GM19397 (cell line): ENCODE measurements at regions not wholly inside any gene's neighbourhood (a gene's known extent, or its start where the extent isn't known, plus 50 kb on each side); places are given as distances from the start of the nearest gene placed in this dataset.

ENCODE experiments used
- ATAC-seq: cut with Tn5 transposase; IDR thresholded peaks from one replicate; pipeline ENCODE4 v1.9.1; 2021; ENCODE audit warnings: mild to moderate bottlenecking, moderate library complexity; ENCODE audit not compliant: unreplicated experiment

DNA sequence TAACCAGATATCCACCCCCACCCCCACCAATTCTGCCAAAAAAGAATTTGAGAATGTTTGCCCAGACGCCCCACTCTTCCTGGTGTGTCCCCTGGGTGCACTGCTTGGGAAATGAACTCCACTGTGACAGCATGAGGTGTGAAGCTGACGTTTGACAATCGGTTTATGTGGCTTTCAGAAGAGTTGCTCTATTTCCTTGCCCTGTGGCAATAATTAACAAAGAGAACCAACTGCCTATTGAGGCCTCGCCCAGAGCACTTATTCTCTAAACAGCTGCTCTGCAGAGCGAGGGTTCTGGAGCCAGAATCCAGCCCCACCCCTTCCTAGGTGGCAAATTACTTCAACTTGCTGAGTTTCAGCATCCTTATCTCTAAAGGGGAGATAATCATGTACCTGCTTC is 115.8 kb upstream of the SIX3 start:
- peak; percentile 76 for ATAC-seq

DNA sequence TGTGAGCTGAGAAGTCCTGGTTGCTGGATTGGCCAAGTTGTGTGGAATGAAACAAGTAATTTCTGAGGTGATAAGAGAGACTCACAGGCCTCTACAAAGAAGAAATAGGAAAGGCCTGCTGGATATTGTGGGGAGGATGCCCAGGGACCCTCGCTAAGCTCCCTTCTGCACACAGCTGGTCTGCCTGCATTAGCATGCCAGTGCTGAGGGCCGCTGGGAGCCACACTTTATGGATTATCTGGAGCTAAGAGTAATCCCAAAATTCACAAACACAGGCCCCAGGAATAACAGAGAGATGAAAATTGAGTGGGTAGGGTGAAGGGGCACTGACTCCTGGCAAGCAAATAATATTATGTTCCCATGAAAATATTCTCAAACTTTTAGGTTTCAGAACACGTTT is 114.9 kb upstream of the SIX3 start:
- no peak for ATAC-seq

- ATAC-seq: no peak
Observed at GRCh38 chr2:44829771-44830170, 111.7 kb upstream of the SIX3 start.

DNA sequence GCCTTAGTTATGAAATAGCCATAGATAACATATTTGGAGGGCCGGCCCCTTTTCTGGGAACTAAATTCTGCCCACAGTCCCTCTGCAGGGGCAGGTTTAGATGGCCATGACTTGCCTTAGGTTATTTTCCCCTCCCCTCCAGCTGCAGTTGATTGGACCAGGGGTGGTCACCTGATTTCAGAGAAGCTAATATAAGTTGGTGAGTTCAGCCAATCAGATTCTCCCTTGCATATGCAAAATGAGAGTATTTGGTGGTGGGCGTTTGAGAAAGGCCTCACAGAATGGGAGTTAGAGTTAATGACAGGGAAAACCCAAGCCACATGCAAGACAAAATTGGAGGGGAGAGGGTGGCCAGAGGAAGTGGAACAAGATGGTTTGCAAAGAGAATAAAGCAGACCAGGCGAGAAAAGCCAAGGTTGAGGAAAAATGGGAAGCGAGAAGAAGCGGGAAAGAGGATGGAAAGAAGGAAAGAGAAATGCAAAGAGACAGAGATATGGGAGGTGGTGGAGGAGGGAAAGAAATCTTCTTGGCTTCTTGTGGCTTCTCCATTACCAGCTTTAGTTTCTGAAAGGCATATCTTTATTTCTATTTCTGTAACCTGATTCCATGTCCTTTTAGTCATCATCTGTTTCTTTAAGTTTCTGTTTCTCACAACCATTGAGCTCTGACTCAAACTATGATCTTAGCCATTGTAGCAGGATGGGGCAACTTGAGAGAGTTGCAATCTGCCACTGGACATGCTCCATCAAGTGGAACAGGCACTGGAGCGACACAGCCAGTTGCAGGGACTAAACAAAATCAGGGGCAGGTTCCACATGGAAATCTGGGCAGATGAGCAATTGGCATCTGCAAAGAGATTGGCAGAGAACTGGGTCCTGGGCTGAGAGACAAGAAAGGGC is 108.1 kb upstream of the SIX3 start:
- no peak for ATAC-seq

DNA sequence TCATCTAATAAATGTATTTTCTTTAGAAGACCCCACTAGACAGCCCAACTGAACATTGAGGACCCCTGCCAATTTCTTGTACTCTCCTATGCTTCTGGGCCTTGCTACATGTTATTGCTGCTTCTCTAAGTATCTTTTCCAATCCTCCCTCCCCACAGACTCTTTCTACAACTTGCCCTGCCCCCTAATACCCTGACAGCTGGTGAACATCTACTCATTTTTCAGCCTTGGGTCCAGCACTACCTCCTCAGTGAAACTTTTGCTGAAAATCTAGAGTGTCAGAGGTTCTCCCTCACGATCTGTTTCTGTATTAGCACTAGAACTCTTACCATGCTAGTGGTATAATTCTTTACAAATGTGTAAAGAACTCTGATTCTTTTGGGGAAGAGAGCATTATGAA is 106.8 kb upstream of the SIX3 start:
- ATAC-seq: no peak

- peak; percentile 42 for ATAC-seq
Observed at GRCh38 chr2:44836174-44836573, 105.3 kb upstream of the SIX3 start.

DNA sequence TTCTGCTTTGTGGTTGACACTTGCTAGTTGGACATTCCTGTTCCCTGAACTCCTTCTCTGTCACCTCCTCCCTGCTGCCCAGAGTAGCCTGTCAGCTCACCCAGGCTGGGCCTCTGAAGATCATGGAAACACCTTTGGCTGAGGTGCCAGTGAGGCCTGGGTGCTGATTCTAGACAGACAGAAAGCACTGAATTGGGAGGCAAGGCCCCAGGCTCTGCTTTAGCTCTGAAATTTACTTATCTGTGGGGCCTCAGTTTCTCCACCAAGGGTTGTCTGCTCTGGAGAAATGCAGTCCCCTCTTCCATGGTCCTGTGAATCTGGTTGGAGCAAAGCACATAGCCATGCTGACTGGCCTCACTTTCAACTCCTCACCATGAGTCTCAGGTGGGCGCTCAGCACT is 104.6 kb upstream of the SIX3 start:
- ATAC-seq: no peak

- ATAC-seq: no peak
Observed at GRCh38 chr2:44838116-44838790, 103.2 kb upstream of the SIX3 start.

- no peak for ATAC-seq
Observed at GRCh38 chr2:44839370-44839769, 102.1 kb upstream of the SIX3 start.

GRCh38 chr2:44839771-44840502 is 101.6 kb upstream of the SIX3 start:
- no peak for ATAC-seq

DNA sequence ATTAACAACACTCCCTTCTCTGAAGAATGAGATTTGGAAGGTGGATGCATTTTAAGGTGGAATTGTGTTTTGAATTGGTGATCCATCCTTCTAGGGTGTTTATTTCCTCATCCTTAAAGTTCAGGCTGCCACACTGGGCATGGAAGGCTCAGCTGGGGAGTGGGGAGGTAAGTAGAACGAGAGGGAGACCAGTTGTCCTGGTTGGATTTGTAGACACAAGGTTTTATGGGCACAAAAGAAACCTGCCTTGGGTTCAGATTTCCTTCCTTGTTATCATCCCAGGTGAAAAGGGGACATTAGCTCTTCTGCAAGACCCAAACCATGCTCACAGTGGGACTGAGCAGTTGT is 101.0 kb upstream of the SIX3 start:
- ATAC-seq: no peak

DNA sequence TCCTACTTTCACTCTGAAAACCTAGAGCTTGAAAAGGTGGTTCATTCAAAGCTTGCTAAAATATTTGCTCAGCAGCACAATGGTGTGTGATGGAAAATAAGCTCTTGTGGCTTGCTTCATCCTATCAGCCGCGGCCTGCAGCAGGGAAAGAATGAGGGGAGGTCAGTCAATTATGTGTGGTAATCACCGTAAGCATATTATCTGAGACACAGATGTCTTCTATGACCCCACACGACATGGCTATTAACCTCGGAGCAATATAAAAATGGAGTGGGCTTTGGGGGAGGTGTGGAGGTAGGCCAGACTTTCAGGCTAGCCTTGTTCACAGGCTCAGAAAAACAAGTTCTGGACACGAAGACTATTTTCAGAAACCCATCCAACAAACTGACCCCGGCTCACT is 98.4 kb upstream of the SIX3 start:
- ATAC-seq: no peak

DNA sequence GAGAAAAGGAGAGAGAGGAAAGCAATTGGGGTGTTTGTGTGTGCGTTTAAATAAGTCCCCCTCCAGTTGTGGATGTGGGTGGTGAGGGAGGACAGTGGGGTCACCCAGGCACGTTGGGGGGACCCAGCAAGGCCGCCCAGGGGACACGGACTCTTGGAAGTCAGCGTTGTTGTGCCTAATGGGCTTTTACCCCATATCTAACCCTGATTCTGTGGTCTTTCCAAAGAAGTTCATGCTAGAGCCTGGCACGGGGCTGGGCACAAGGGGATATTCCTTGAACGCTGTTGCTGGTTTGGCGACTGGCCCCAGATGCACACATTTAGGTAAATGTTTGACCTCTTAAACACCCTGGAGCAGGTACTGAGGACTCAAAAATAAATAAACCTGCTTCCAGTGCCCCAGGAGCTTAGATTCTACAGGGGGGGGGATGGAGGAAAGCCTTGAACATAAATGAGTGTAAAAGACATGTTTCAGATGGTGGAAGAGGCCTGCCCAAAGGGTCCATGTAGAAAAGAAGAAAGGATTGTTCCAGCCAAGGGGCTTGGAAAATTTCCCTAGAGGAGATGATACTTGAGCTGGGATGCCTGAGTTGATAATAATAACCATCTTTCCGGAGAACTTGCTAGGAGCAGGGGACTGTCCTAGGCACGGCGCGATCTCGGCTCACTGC is 97.7 kb upstream of the SIX3 start:
- ATAC-seq: no peak

GRCh38 chr2:44844651-44845270 is 96.7 kb upstream of the SIX3 start:
- no peak for ATAC-seq

- ATAC-seq: no peak
Observed at GRCh38 chr2:44848026-44848425, 93.5 kb upstream of the SIX3 start.

GRCh38 chr2:44850016-44850415 is 91.5 kb upstream of the SIX3 start:
- ATAC-seq: no peak

- no peak for ATAC-seq
Observed at GRCh38 chr2:44851518-44851917, 90.0 kb upstream of the SIX3 start.

- no peak for ATAC-seq
Observed at GRCh38 chr2:44852594-44852993, 88.9 kb upstream of the SIX3 start.

DNA sequence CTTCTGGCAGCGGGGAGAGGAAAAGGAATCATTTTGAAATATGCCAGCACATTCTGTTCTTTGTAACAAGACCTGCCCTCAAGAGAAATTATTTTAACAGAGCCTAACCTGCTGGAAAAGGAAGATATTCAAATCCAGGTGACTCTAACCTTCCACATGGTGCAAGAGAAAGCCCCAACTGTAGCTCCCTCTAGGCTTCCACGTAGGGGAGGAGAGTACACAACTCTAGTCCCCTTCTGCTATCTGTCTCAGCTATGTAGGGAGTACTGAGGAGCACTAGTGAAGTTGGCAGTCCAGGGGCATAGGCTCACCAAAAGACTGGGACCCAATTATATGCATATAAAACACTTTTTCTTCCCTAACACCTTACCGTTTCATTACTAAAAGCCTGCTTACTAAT is 82.2 kb upstream of the SIX3 start:
- no peak for ATAC-seq

DNA sequence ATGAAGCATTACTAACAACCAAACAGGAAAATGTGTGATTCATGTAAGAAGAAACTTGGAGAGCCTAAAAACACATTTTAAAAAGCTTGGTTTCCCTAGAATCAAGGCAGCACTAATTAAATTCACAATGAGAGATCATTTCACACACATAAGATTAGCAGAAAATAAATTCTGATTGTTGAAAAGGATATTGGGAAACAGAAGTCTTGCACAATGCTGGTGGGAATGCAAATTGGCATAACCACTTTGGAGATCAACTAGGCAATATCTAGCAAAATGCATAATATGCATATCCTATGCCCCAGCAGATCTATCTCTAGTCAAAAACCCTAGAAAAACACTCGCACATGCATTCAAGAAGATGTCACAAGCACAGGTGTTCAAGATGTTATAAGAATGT is 75.3 kb upstream of the SIX3 start:
- no peak for ATAC-seq

DNA sequence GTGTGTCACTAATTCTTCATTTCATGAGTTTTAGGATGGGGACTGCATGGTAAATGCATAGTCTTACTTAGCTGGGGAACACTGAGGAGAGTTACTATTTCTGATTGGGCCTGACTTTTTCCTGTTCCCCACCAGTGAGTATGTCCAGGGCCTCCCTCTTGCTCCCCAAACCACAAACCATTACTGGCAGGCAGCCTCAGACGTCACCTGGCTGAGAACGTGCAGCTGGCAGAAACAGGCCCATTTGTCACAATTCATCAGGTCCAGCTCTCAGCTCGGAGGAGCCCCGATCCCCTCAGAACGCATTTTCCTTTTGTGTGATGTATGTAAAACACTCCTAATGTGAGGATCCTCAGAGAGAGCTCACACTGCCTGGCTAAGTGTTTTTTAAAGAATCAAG is 71.7 kb upstream of the SIX3 start:
- no peak for ATAC-seq
